A549 (cell line): ENCODE measurements at regions not wholly inside any gene's neighbourhood (a gene's known extent, or its start where the extent isn't known, plus 50 kb on each side); places are given as distances from the start of the nearest gene placed in this dataset.

ENCODE experiments used
- ATAC-seq, 2 experiments: fragments of 200-7000 bp in 1 of 2; fragments of >200 bp in 1 of 2; cut with Nextera tagmentation in 1 of 2; cut with Tn5 transposase in 1 of 2; 3 replicates each; pipeline versions ENCODE4 v1.8.0 to v1.9.1; 2018 to 2020; ENCODE audit warnings: mild to moderate bottlenecking in 1 of 2, moderate library complexity in 1 of 2
- CTCF ChIA-PET: fragments of 300-600 bp; sonication (Branson Sonifier 250); formaldehyde crosslinking; extraction: SDS; loops from one replicate; lab custom pipeline; 2021; ENCODE audit warnings: antibody characterized with exemption, inconsistent platforms; lab: Yijun Ruan, JAX
- POLR2A ChIA-PET: fragments of 350-600 bp; formaldehyde crosslinking; extraction: SDS; loops from one replicate; lab custom pipeline; 2021; ENCODE audit warnings: antibody characterized with exemption, inconsistent platforms; lab: Yijun Ruan, JAX
- DNase-seq, 2 experiments: peaks; one replicate each; pipeline versions ENCODE4 v3.0.0 to v3.0.0-alpha.2; 2011 to 2016; ENCODE audit warnings: low read depth in 1 of 2, low spot score in 1 of 2
- FAIRE-seq: peaks from 2 replicates; lab custom pipeline; 2011; peaks lifted over from hg19 to GRCh38; lab: Jason Lieb, UNC
- H3K27ac ChIP-seq, 2 experiments: fragments of >200 bp; sonication (Bioruptor Twin); formaldehyde crosslinking; 3 replicates each; pipeline ENCODE4 v1.5.1; 2016 to 2017
- H3K4me1 ChIP-seq: fragments of >200 bp; sonication (Bioruptor Twin); formaldehyde crosslinking; 3 replicates; pipeline ENCODE4 v1.6.1; 2016
- H3K4me2 ChIP-seq: fragments of >200 bp; sonication (Bioruptor Twin); formaldehyde crosslinking; 3 replicates; pipeline ENCODE4 v1.6.1; 2016
- H3K4me3 ChIP-seq: fragments of >200 bp; sonication (Bioruptor Twin); formaldehyde crosslinking; 3 replicates; pipeline ENCODE4 v1.5.1; 2016
- H3K9me3 ChIP-seq: fragments of >200 bp; sonication (Bioruptor Twin); formaldehyde crosslinking; 3 replicates; pipeline ENCODE4 v1.6.1; 2016
- BHLHE40 ChIP-seq: IDR thresholded peaks from 2 replicates; pipeline ENCODE4 v1.6.1; 2012; ENCODE audit warnings: low read depth, low read length, inconsistent platforms
- CBX8 ChIP-seq: fragments of 200-600 bp; sonication (generic); IDR thresholded peaks from 2 replicates; pipeline ENCODE4 v1.6.1; 2016
- CEBPB ChIP-seq, 2 experiments: fragments of >200 bp in 1 of 2; sonication (Bioruptor Twin) in 1 of 2; formaldehyde crosslinking in 1 of 2; IDR thresholded peaks; 2 replicates each; pipeline ENCODE4 v1.6.1; 2012 to 2016
- CHD2 ChIP-seq: fragments of 150-350 bp; IDR thresholded peaks from 2 replicates; pipeline ENCODE4 v1.6.1; 2014; ENCODE audit warnings: low read length; ENCODE audit not compliant: partially characterized antibody
- CHD4 ChIP-seq: fragments of 200-600 bp; sonication (generic); IDR thresholded peaks from 2 replicates; pipeline ENCODE4 v1.6.1; 2016; ENCODE audit warnings: antibody characterized with exemption, mild to moderate bottlenecking, borderline replicate concordance
- EP300 ChIP-seq, 2 experiments: fragments of >200 bp; sonication (Bioruptor Twin); formaldehyde crosslinking; IDR thresholded peaks; 2 replicates in 1 of 2; 3 replicates in 1 of 2; pipeline ENCODE4 v1.6.1; 2016 to 2017
- FOSB ChIP-seq: fragments of 250-450 bp; sonication (Bioruptor Pico); IDR thresholded peaks from 2 replicates; pipeline ENCODE4 v1.5.0; 2020; ENCODE audit warnings: mild to moderate bottlenecking, moderate library complexity
- FOXS1 ChIP-seq: fragments of 250-450 bp; sonication (Bioruptor Pico); IDR thresholded peaks from 2 replicates; pipeline ENCODE4 v1.5.0; 2020; ENCODE audit warnings: mild to moderate bottlenecking, moderate library complexity
- HOXB13 ChIP-seq: fragments of 250-450 bp; sonication (Bioruptor Pico); IDR thresholded peaks from 2 replicates; pipeline ENCODE4 v1.5.0; 2020; ENCODE audit warnings: low read depth, mild to moderate bottlenecking, moderate library complexity
- HOXB5 ChIP-seq: fragments of 250-450 bp; sonication (Bioruptor Pico); IDR thresholded peaks from 2 replicates; pipeline ENCODE4 v1.5.0; 2020; ENCODE audit warnings: mild to moderate bottlenecking, moderate library complexity
- KDM1A ChIP-seq: fragments of 200-600 bp; sonication (generic); IDR thresholded peaks from 2 replicates; pipeline ENCODE4 v1.6.1; 2016; ENCODE audit warnings: low read depth, mild to moderate bottlenecking
- MAFK ChIP-seq: fragments of 450-650 bp; IDR thresholded peaks from 2 replicates; pipeline ENCODE4 v1.6.1; 2014; ENCODE audit not compliant: partially characterized antibody
- MAZ ChIP-seq: fragments of 150-350 bp; IDR thresholded peaks from 2 replicates; pipeline ENCODE4 v1.6.1; 2014; ENCODE audit warnings: antibody characterized with exemption, low read depth, low read length, borderline replicate concordance
- MYC ChIP-seq: IDR thresholded peaks from 2 replicates; pipeline ENCODE4 v1.6.1; 2012; ENCODE audit warnings: mild to moderate bottlenecking, inconsistent platforms, low read length, improper control_type of control experiment, borderline replicate concordance
- NFE2L2 ChIP-seq: fragments of 150-350 bp; conservative IDR thresholded peaks from 2 replicates; pipeline ENCODE4 v1.6.1; 2014; ENCODE audit warnings: low read length
- NPAS2 ChIP-seq: fragments of 250-450 bp; sonication (Bioruptor Pico); IDR thresholded peaks from 2 replicates; pipeline ENCODE4 v1.8.0; 2022; ENCODE audit warnings: mild to moderate bottlenecking, moderate library complexity, borderline replicate concordance
- PBX3 ChIP-seq: IDR thresholded peaks from 2 replicates; pipeline ENCODE4 v1.6.1; 2012
- POLR2AphosphoS2 ChIP-seq: conservative IDR thresholded peaks from 2 replicates; pipeline ENCODE4 v1.6.1; 2012; ENCODE audit warnings: low read length, improper control_type of control experiment, inconsistent platforms
- RAD21 ChIP-seq, 2 experiments: fragments of >200 bp in 1 of 2; sonication (Bioruptor Twin) in 1 of 2; formaldehyde crosslinking in 1 of 2; IDR thresholded peaks in 1 of 2; conservative IDR thresholded peaks in 1 of 2; 2 replicates in 1 of 2; 3 replicates in 1 of 2; pipeline ENCODE4 v1.6.1; 2012 to 2018; ENCODE audit warnings: inconsistent platforms in 1 of 2
- RARB ChIP-seq: fragments of 250-450 bp; sonication (Bioruptor Pico); IDR thresholded peaks from 2 replicates; pipeline ENCODE4 v1.8.0; 2021; ENCODE audit warnings: mild to moderate bottlenecking, moderate library complexity
- RFX5 ChIP-seq: fragments of 450-650 bp; IDR thresholded peaks from 2 replicates; pipeline ENCODE4 v1.7.1; 2014; ENCODE audit warnings: antibody characterized with exemption, mild to moderate bottlenecking, moderate library complexity
- SMC3 ChIP-seq: fragments of >200 bp; sonication (Bioruptor Twin); formaldehyde crosslinking; IDR thresholded peaks from 3 replicates; pipeline ENCODE4 v1.6.1; 2018; ENCODE audit warnings: inconsistent platforms
- USF2 ChIP-seq: fragments of 450-650 bp; IDR thresholded peaks from 2 replicates; pipeline ENCODE4 v1.6.1; 2014; ENCODE audit warnings: antibody characterized with exemption
- ZC3H11A ChIP-seq: fragments of 450-650 bp; IDR thresholded peaks from 2 replicates; pipeline ENCODE4 v1.6.1; 2014; ENCODE audit warnings: antibody characterized with exemption, mild to moderate bottlenecking
- ZNF302 ChIP-seq: fragments of 250-450 bp; sonication (Bioruptor Pico); IDR thresholded peaks from 2 replicates; pipeline ENCODE4 v1.9.0; 2021; ENCODE audit warnings: inconsistent platforms, mild to moderate bottlenecking, moderate library complexity
- ZSCAN20 ChIP-seq: fragments of 250-450 bp; sonication (Bioruptor Pico); IDR thresholded peaks from 2 replicates; pipeline ENCODE4 v1.8.0; 2022; ENCODE audit warnings: mild to moderate bottlenecking, moderate library complexity
- WGBS: methylation state at CpG from one replicate; pipeline ENCODE4 v1.1.6; 2017; ENCODE audit errors: missing lambda C conversion rate; 5-methylcytosine and 5-hydroxymethylcytosine counted together
- TF ChIP-seq, protein P1 (sequence below): IDR thresholded peaks from 2 replicates; pipeline ENCODE4 v1.6.1; 2012
- TF ChIP-seq, protein P2 (sequence below): fragments of >200 bp; sonication (Bioruptor Twin); formaldehyde crosslinking; IDR thresholded peaks from 3 replicates; pipeline ENCODE4 v1.6.1; 2016
- TF ChIP-seq, protein P3 (sequence below): fragments of 250-450 bp; sonication (Bioruptor Pico); IDR thresholded peaks from 2 replicates; pipeline ENCODE4 v1.5.0; 2020; ENCODE audit warnings: low read depth, mild to moderate bottlenecking, moderate library complexity
- TF ChIP-seq, protein P4 (sequence below): IDR thresholded peaks from 2 replicates; pipeline ENCODE4 v1.6.1; 2012; ENCODE audit warnings: low read depth, borderline replicate concordance

GRCh38 chr7:67440321-67440720 is 443.7 kb downstream of the TYW1 start (continued):
- TF ChIP-seq NPAS2 (CRISPR knock-in tag) (no peak), SMC3 (no peak), HOXB13 (CRISPR knock-in tag) (no peak), CBX8 (no peak), CHD4 (no peak)
- TF ChIP-seq, protein P1, sequence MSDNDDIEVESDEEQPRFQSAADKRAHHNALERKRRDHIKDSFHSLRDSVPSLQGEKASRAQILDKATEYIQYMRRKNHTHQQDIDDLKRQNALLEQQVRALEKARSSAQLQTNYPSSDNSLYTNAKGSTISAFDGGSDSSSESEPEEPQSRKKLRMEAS, result no peak

- Histone ChIP-seq H3K4me1 (no peaks in the 10 kb centered on the region), H3K9me3 (no peaks in the 10 kb centered on the region; the same call in 2 of the 3 replicates), H3K27ac (no peak overlapping the region)
- FAIRE-seq (no peak), DNase-seq (no peak), ATAC-seq (no peak)
- POLR2A ChIA-PET, result no interaction called here
- no peak for TF ChIP-seq POLR2AphosphoS2
- no peak for TF ChIP-seq MAFK
- no peak for TF ChIP-seq EP300 (IDR thresholded peaks at IDR 0.05)
- TF ChIP-seq, protein P2, sequence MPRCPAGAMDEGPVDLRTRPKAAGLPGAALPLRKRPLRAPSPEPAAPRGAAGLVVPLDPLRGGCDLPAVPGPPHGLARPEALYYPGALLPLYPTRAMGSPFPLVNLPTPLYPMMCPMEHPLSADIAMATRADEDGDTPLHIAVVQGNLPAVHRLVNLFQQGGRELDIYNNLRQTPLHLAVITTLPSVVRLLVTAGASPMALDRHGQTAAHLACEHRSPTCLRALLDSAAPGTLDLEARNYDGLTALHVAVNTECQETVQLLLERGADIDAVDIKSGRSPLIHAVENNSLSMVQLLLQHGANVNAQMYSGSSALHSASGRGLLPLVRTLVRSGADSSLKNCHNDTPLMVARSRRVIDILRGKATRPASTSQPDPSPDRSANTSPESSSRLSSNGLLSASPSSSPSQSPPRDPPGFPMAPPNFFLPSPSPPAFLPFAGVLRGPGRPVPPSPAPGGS, result no peak
- no peak for TF ChIP-seq BHLHE40
- no peak for TF ChIP-seq FOSB (CRISPR knock-in tag)
- no peak for TF ChIP-seq CEBPB (IDR thresholded peaks at IDR 0.05)
- TF ChIP-seq, protein P3, sequence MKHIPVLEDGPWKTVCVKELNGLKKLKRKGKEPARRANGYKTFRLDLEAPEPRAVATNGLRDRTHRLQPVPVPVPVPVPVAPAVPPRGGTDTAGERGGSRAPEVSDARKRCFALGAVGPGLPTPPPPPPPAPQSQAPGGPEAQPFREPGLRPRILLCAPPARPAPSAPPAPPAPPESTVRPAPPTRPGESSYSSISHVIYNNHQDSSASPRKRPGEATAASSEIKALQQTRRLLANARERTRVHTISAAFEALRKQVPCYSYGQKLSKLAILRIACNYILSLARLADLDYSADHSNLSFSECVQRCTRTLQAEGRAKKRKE (CRISPR knock-in tag), result no peak
- no peak for TF ChIP-seq SMC3
- no peak for TF ChIP-seq MYC
- TF ChIP-seq NFE2L2, result no peak
- TF ChIP-seq PBX3, result no peak
- TF ChIP-seq, protein P4, sequence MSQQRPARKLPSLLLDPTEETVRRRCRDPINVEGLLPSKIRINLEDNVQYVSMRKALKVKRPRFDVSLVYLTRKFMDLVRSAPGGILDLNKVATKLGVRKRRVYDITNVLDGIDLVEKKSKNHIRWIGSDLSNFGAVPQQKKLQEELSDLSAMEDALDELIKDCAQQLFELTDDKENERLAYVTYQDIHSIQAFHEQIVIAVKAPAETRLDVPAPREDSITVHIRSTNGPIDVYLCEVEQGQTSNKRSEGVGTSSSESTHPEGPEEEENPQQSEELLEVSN, result no peak
- no peak for TF ChIP-seq FOXS1
- no peak for TF ChIP-seq RAD21 (conservative IDR thresholded peaks at IDR 0.05 in 1 of 2, IDR thresholded peaks at IDR 0.05 in 1 of 2)
- TF ChIP-seq HOXB13 (CRISPR knock-in tag), result no peak
- no peak for TF ChIP-seq CHD2
- TF ChIP-seq, all 56 proteins: peak for 0
- CTCF ChIA-PET, result no interaction called here
- 29% methylated on average over 4 of the region's 4 CpGs for WGBS
- Histone ChIP-seq H3K4me3 (no peak overlapping the region), H3K4me2 (no peak overlapping the region)
Measured at GRCh38 chr7:67445728-67446127, 449.1 kb downstream of the TYW1 start.

DNA sequence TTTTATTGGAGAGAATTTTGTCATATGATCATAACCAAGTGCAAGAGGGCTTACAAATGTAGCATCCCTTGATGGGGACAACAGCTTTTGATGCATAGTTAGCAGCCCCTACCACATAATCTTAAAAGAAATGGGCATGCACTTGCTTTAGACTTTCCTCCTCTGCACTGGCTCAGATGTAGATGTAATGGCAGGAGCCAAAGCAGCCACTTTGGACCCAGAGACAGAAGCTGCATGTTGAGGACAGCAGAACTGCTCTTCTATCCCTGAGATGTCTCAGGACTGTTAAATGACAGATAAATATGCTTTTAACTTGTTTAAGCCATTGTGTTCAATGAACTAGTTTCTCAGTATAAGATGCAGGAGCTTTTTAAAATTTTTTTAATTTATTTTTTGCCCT is 450.7 kb downstream of the TYW1 start:
- DNase-seq, result no peak
- no peak for FAIRE-seq
- POLR2A ChIA-PET, result no interaction called here
- no peaks in the 10 kb centered on the region for H3K4me1 ChIP-seq
- H3K4me2 ChIP-seq, result no peak overlapping the region
- H3K4me3 ChIP-seq, result no peak overlapping the region
- H3K9me3 ChIP-seq, result no peaks in the 10 kb centered on the region; the same call in 2 of the 3 replicates
- ATAC-seq, result no peak
- no peak overlapping the region for H3K27ac ChIP-seq
- CTCF ChIA-PET, result no interaction called here
- TF ChIP-seq MAZ, result no peak
- no peak for TF ChIP-seq RFX5
- TF ChIP-seq ZNF302, result no peak
- TF ChIP-seq CHD4, result no peak
- no peak for TF ChIP-seq POLR2AphosphoS2
- TF ChIP-seq RARB (CRISPR knock-in tag), result no peak
- TF ChIP-seq, protein P4, result no peak
- no peak for TF ChIP-seq HOXB5 (CRISPR knock-in tag)
- no peak for TF ChIP-seq HOXB13 (CRISPR knock-in tag)
- no peak for TF ChIP-seq MYC
- TF ChIP-seq ZSCAN20 (CRISPR knock-in tag), result no peak
- no peak for TF ChIP-seq USF2
- TF ChIP-seq ZC3H11A, result no peak
- TF ChIP-seq KDM1A, result no peak
- TF ChIP-seq, all 56 proteins: peak for 0
